ENCODE measurements at regions not wholly inside any gene's neighbourhood (a gene's known extent, or its start where the extent isn't known, plus 50 kb on each side); places are given as distances from the start of the nearest gene placed in this dataset.

DNA sequence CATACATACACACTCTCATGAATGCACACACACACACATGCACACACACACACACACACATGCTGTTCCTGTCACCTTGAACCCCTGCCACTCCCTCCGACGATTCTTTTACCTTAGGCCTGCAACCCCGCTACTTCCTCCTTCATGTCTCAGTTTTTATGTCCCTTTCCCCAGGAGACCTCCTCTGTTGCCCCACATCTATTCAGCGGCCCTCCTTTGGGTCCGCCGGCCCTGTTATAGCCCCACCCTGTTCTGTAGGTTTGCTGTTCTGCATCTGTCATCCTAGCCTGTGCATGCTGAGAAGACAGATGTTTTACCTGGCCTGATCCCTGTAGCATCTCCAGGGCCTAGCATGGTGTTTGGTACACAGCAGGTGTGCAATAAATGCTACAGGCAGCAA, 161.6 kb upstream of the PCBD1 start:
- no peak for DNase-seq

DNA sequence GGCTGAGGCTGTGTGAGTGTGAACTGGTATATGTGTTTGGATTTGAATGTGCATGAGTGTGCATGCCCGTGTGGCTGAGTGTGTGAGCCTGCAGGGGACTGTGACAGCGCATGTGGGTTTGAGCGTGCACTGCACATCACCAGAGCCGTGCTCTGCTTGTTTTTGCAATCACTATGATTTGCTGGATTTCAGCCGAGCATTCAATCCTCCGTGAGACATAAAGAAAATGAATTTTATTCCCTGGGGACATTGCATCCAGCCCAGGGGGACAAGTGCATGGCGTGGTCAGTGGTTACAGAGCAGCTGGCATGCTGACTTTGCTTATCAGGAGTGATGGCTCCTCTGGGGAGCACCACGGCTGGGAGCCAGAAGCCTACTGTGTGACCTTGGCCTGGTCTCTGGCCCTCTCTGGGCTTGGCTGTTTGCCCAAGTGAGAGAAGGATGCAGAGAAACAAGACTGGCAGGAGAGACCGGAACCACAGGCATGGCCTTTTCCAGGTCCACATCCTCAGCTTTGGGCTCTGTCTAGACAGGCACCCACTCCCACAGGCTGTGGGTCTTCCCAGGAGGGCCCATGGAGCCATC, 160.2 kb upstream of the UNC5B start:
- no peak for DNase-seq

GRCh38 chr10:71052708-71053107, 159.7 kb upstream of the UNC5B start:
- DNase-seq = no peak

- DNase-seq = no peak
Observed at GRCh38 chr10:71053169-71053895, 159.0 kb upstream of the UNC5B start.

- no peak for DNase-seq
Observed at GRCh38 chr10:71058308-71058707, 154.1 kb upstream of the UNC5B start.

DNA sequence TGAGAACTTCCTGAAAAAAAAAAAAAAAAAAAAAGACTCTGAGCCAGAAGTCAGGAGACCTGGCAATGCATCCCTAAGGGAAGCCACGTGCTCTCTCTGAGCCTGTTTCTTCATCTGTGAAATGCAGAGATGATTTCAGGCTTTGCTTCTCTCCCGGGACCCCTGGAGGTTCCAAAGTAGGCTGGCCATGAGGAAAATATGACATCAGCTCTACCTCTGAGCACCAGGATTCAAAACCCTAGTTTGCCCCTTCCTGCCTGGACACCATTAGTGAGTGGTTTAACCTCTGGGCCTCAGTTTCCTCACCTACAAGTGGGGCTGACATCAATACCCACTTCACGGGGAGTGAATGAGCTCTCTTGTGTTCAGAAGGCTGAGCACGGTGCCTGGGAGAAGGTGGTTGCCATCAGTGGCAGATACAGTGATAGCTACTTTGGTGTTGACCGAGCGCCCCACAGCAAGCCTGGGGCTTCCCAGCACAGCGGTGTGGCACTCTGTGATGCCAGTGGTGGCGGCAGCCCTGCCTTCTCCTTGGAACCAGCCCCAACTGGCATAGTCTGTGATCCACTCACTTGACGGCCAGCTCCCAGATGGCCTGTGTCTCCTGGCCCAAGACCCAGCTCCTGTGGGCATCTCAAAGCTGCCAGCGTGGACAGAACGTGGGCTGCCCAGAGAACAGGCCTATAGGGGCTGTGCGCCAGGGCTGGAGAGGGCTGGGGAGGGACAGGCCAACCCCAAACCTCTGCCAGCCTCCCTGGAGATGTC, 153.1 kb upstream of the UNC5B start:
- DNase-seq = no peak

DNA sequence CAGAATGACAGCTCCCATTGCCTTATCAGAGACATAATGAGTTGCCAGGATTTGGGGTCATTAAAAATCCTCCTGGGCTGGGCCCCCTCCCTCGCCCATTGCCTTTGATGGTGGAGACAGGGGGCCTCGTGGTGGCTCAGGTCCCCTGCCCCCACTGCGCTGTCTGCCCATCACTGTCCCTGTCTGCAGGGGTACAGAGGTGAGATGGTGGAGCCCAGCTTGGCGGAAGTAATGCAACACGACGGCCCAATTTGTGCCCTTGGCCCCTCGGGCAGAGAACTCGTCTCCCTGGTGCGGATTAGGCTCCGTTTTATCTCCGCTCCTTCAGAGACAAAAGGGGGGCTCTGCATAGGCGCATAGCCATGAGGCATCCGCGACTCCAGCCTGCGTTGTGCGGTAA, 152.4 kb upstream of the UNC5B start:
- no peak for DNase-seq

GRCh38 chr10:71060476-71061426, 151.6 kb upstream of the UNC5B start:
- DNase-seq = no peak

- DNase-seq = no peak
Observed at GRCh38 chr10:71061472-71061871, 150.9 kb upstream of the UNC5B start.

DNA sequence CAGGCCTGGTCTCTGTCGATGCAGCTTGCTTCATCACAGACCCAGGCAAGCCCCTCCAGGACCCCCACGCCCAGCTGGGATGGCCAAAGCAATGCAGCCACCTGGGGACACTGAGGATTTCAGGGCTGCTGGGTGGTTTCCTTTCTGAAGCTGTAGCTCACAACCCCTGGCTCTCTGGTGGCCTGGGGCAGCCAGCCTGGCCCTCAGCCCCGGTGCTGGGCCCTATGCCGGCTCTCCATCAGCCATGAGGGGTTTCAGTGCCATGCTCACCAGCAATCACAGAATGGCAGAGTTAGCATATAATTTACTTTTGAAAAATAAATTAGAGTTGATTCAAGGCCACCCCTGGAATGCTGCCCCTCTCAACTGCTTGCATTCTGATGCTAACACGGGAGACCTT, 150.2 kb upstream of the UNC5B start:
- no peak for DNase-seq

GRCh38 chr10:71063401-71063800, 149.0 kb upstream of the UNC5B start:
- DNase-seq = no peak

GRCh38 chr10:71064413-71065118, 147.8 kb upstream of the UNC5B start:
- DNase-seq = peak; percentile 8

GRCh38 chr10:71065659-71066058, 146.7 kb upstream of the UNC5B start:
- DNase-seq = no peak

DNA sequence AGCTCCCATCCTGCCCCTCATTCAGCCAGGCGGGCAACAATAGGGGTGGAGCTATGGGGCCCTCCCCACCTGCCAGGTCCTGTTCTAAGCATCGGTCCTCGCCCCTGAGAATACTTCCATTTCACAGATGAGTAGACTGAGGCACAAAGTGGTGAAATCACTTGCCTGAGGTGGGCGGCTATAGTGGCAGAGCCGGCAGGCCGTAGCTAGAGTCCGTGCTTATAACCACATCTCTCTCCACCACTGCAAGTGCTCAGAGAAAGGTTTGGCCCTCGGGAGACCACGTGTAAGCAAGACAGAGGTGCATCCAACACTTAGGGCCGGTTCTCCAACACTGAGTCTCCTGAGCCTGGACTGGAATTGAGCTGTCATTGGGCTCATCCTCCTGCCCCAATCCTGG, 145.8 kb upstream of the UNC5B start:
- DNase-seq = no peak

- DNase-seq = peak; percentile 18
Observed at GRCh38 chr10:71067098-71067740, 145.2 kb upstream of the UNC5B start.

- DNase-seq = no peak
Observed at GRCh38 chr10:71068861-71069271, 143.5 kb upstream of the UNC5B start.

- DNase-seq = no peak
Observed at GRCh38 chr10:71069909-71070666, 142.3 kb upstream of the UNC5B start.

- no peak for DNase-seq
Observed at GRCh38 chr10:71070741-71071140, 141.6 kb upstream of the UNC5B start.

GRCh38 chr10:71072131-71072822, 140.1 kb upstream of the UNC5B start:
- DNase-seq = no peak

DNA sequence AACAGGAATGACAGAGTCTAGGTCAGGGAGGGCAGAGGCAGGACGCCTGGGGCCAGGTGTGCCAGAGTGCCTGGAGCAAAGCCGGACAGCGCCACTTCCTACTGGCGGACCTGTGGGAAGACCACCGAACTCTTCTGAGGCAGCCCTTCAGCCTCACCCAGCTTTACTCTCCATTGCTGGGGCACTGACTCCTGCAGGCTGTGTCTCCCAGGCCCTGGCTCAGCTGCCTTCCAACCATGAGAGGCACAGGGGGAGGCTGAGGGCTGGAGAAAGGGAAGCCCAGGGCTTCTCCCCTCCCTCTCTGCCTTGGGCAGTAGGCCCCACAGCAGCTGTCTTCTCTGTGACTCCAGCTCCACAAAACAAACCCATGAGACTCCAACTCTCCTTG, 139.6 kb upstream of the UNC5B start:
- DNase-seq = no peak

All from OCI-M1 (cell line).